ENCODE measurements at regions not wholly inside any gene's neighbourhood (a gene's known extent, or its start where the extent isn't known, plus 50 kb on each side); places are given as distances from the start of the nearest gene placed in this dataset.
"Not testable (repeated sequence)": the region's sequence is repeated elsewhere in the genome, so short reads cannot be mapped to it uniquely, and the experiment has no call there.

DNA sequence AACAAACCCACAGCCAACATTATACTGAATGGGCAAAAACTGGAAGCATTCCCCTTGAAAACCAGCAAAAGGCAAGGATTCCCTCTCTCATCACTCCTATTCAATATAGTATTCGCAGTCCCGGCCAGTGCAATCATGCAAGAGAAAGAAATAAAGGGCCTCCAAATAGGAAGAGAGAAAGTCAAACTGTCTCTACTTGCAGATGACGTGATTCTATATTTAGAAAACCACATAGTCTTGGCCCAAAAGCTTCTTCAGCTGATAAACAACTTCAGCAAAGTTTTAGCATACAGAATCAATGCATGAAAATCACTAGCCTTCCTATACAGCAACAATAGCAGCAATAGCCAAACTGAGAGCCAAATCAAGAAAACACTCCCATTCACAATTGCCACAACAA is 333.7 kb upstream of the EDIL3 start:
- 75 to 82% methylated on average over 3 of the region's 3 CpGs for WGBS, 2 donors
- Histone ChIP-seq H3K4me3 (replicated peaks in 1 of 3) (no peak overlapping the region), H3K27me3 (no peaks in the 10 kb centered on the region), H3K4me1 (no peaks in the 10 kb centered on the region), H3K36me3 (no peaks in the 10 kb centered on the region), H3K9me3 (no peaks in the 10 kb centered on the region), H3K27ac (no peak overlapping the region)
- DNase-seq = no peak
- no peak for TF ChIP-seq POLR2A (IDR thresholded peaks at IDR 0.05)
- TF ChIP-seq, protein P1, sequence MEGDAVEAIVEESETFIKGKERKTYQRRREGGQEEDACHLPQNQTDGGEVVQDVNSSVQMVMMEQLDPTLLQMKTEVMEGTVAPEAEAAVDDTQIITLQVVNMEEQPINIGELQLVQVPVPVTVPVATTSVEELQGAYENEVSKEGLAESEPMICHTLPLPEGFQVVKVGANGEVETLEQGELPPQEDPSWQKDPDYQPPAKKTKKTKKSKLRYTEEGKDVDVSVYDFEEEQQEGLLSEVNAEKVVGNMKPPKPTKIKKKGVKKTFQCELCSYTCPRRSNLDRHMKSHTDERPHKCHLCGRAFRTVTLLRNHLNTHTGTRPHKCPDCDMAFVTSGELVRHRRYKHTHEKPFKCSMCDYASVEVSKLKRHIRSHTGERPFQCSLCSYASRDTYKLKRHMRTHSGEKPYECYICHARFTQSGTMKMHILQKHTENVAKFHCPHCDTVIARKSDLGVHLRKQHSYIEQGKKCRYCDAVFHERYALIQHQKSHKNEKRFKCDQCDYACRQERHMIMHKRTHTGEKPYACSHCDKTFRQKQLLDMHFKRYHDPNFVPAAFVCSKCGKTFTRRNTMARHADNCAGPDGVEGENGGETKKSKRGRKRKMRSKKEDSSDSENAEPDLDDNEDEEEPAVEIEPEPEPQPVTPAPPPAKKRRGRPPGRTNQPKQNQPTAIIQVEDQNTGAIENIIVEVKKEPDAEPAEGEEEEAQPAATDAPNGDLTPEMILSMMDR (IDR thresholded peaks at IDR 0.05) = no peak
- intact Hi-C loops (cut with DNase I) = no loop called here

DNA sequence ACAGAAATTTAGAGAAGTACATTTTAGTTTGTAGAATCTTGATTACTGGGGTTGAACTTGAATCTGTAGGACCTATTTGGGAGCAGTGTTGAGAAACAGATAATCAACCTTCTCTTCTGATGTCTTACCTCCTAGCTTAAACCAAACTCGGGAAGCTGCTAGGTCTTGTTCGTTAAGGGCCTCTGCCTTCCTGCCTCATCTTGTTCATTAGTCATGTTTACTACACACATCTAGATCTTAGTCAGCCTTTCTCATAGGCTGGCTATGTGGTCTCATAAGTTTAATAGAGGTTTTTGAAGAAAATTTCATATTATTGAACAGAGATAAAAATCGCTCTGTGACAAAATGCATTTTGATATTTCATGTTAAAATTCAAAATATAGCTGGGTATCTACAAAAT is 331.0 kb upstream of the EDIL3 start:
- intact Hi-C loops (cut with DNase I) = no loop called here
- H3K4me1 ChIP-seq = no peaks in the 10 kb centered on the region
- no peaks in the 10 kb centered on the region for H3K27me3 ChIP-seq
- H3K4me3 ChIP-seq (replicated peaks in 1 of 3) = no peak overlapping the region
- DNase-seq = no peak
- TF ChIP-seq, protein P1 (IDR thresholded peaks at IDR 0.05) = no peak
- no peak for TF ChIP-seq POLR2A (IDR thresholded peaks at IDR 0.05)
- no peaks in the 10 kb centered on the region for H3K36me3 ChIP-seq
- H3K9me3 ChIP-seq = no peaks in the 10 kb centered on the region
- 95 to 96% methylated on average over 3 of the region's 3 CpGs for WGBS, 2 donors
- H3K27ac ChIP-seq = no peak overlapping the region

- Histone ChIP-seq H3K36me3 (no peaks in the 10 kb centered on the region), H3K9me3 (no peaks in the 10 kb centered on the region), H3K27ac (no peak overlapping the region), H3K4me1 (no peaks in the 10 kb centered on the region), H3K27me3 (no peaks in the 10 kb centered on the region), H3K4me3 (replicated peaks in 1 of 3) (no peak overlapping the region)
- intact Hi-C loops (cut with DNase I) = no loop called here
- TF ChIP-seq POLR2A (IDR thresholded peaks at IDR 0.05) = no peak
- TF ChIP-seq, protein P1 (IDR thresholded peaks at IDR 0.05) = no peak
- WGBS, 2 donors = 94 to 100% methylated on average over 1 of the region's 1 CpG
- DNase-seq = no peak
Measured at GRCh38 chr5:84715091-84715490, 330.4 kb upstream of the EDIL3 start.

DNA sequence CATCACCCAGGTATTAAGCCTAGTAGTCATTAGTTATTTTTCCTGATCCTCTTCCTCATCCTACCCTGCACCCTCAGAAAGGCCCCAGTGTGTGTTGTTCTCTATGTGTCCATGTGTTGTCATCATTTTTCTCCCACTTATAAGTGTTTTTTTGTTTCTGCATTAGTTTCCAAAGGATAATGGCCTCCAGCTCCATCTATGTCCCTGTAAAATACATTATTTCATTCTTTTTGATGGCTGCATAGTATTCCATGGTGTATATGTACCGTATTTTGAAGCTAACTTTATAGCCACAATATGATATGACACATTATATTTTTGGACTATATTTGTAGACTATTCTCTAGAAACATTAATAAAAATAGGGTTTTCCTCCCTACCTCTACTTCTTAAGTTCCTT is 324.4 kb upstream of the EDIL3 start:
- no peaks in the 10 kb centered on the region for H3K36me3 ChIP-seq
- intact Hi-C loops (cut with DNase I) = no loop called here
- no peaks in the 10 kb centered on the region for H3K9me3 ChIP-seq
- no peak overlapping the region for H3K4me3 ChIP-seq (replicated peaks in 1 of 3)
- no peak overlapping the region for H3K27ac ChIP-seq
- no peaks in the 10 kb centered on the region for H3K27me3 ChIP-seq
- TF ChIP-seq POLR2A (IDR thresholded peaks at IDR 0.05) = no peak
- TF ChIP-seq, protein P1 (IDR thresholded peaks at IDR 0.05) = no peak
- H3K4me1 ChIP-seq = no peaks in the 10 kb centered on the region
- DNase-seq = no peak
- WGBS, 2 donors = 96 to 100% methylated on average over 1 of the region's 1 CpG

DNA sequence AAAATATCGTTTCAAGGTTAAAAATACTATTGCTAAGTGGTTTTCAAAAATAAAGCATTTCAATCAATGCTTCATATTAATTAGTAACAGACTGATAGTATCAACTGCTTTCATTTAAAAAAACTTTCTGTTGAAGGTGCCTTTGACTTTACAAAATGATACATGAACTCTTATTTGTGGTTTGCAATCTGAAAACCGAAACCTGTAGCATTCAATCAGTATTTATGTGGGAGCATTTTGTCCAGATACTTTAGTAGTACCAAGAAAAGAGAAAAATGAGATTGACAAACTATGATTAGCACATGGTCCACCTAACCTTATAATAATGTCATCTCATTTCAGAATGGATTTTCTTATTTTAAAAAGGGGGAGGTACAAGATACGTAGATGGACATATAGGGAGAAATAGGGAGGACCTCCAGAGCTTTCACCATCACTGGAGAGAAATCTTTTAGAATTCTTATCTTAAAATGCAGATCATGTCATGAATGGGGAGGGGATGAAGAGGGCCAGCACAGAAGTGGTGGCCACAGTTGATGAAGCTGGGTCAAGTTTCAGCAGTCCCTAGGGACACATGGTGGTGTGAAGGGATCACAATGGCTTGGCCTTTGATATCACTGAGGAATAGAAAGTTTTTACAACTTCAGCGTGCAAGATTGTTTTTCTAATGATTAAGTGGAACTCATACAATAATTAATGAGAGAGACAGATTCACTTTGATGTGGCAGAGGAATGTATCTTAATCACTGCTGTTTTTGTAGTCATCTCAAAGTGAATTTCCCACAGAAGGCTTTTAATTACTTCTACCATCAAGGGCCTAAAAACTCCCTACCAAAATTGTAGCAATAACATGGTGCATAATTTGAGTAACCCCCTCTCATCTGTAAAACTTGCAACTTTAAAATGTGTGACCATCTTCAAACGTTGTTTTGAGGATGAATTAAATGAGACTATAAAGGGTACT is 322.3 kb upstream of the EDIL3 start:
- no peaks in the 10 kb centered on the region for H3K4me1 ChIP-seq
- TF ChIP-seq, protein P1 (IDR thresholded peaks at IDR 0.05) = no peak
- TF ChIP-seq POLR2A (IDR thresholded peaks at IDR 0.05) = no peak
- H3K9me3 ChIP-seq = no peaks in the 10 kb centered on the region
- DNase-seq = no peak
- 55 to 62% methylated on average over 5 of the region's 5 CpGs for WGBS, 2 donors
- no peaks in the 10 kb centered on the region for H3K36me3 ChIP-seq
- H3K4me3 ChIP-seq (replicated peaks in 1 of 3) = no peak overlapping the region
- intact Hi-C loops (cut with DNase I) = no loop called here
- no peak overlapping the region for H3K27ac ChIP-seq
- H3K27me3 ChIP-seq = no peaks in the 10 kb centered on the region

- DNase-seq; H3K36me3 ChIP-seq; H3K27me3 ChIP-seq; H3K4me1 ChIP-seq; H3K9me3 ChIP-seq; H3K27ac ChIP-seq; H3K4me3 ChIP-seq (replicated peaks in 1 of 3); intact Hi-C loops (cut with DNase I): not testable (repeated sequence)
- 82 to 96% methylated on average over 3 to 6 of the region's 7 CpGs for WGBS, 2 donors
Measured at GRCh38 chr5:84700545-84700944, 315.9 kb upstream of the EDIL3 start.
